Fibroblast of lung (primary cell): ENCODE measurements at regions not wholly inside any gene's neighbourhood (a gene's known extent, or its start where the extent isn't known, plus 50 kb on each side); places are given as distances from the start of the nearest gene placed in this dataset.

ENCODE experiments used
- CTCF ChIP-seq, 2 donors: IDR thresholded peaks in 1 of 2; conservative IDR thresholded peaks in 1 of 2; 1 replicate in 1 of 2; 2 replicates in 1 of 2; pipeline ENCODE4 v1.5.1; 2011 to 2012; ENCODE audit warnings: low read length in 2 of 2, control low read depth in 1 of 2, inconsistent platforms in 1 of 2, low read depth in 1 of 2, mild to moderate bottlenecking in 1 of 2
- EZH2 ChIP-seq: IDR thresholded peaks from 2 replicates; pipeline ENCODE4 v1.5.1; 2012; ENCODE audit warnings: low read length, control low read depth, mild to moderate bottlenecking; ENCODE audit errors: missing control alignments

- TF ChIP-seq CTCF (conservative IDR thresholded peaks at IDR 0.05 in 1 of 2, IDR thresholded peaks at IDR 0.05 in 1 of 2; ENCODE audit: low read depth in 1 of 2, low read length in 2 of 2): no peak
- TF ChIP-seq EZH2: no peak
These were observed 847.1 kb downstream of the REEP3 start for GRCh38 chr10:64368298-64368697.
